NCI-H345 treated with DMSO at 0.1 percent for 48 hours (cell line): ENCODE measurements at regions not wholly inside any gene's neighbourhood (a gene's known extent, or its start where the extent isn't known, plus 50 kb on each side); places are given as distances from the start of the nearest gene placed in this dataset.

ENCODE experiments used
- DNase-seq: peaks from one replicate; lab custom pipeline; 2025; ENCODE audit not compliant: unreplicated experiment; lab: John Stamatoyannopoulos, UW

DNA sequence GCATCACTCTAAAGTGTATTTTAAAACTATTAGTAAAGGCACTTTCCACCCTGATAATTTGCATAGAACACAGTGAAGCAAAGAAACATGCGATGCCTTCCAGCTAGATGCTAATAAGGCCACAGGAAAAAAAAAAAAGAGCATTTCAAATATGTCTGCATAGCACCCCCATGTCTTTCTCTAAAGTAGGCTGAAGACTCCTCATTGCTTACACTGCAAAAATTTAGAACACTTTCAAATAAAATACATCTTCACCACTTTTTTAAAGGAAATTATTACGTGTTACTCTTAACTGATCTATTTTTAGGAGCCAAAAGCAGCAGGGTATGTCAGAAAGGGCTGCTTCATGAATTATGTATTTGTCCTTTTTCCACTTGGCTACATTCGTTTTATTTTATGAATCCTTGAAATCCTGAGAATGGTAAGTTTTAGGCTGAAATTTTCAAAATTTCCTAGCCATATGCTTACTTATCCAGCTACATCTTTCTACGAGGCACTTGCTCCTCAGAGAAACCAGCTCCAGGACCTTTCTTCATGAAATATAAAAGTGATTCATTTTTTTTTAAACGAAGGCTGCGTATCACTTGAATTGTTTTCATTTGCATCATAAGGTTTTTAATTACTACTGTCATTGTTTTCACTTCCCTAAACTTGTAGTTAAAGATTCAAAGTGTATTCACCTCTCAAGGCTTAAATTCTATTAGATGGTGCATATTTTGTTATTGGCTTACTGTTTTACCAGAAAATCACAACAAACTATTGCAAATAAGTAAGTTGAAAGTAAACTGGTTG, 513.0 kb downstream of the PTPRC start:
- no peak for DNase-seq

DNA sequence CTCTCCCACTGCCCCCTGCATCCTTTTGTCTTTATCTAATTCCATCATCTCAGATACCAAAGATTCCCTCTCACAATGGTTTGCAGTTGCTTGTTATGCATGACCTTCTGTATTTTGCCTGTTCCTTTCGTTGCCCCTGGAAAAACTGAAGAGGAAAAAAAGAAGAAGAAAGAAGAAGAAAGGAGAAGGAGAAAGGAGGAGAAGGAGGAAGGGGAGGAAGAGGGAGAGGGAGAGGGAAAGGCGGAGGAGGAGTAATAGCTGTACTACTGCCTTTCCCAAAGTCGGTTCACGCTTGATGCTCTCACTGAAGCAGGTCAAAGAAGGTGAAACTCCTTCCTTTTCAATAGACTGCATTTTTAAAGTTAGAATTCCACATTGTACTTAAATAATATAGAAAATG, 513.8 kb downstream of the PTPRC start:
- no peak for DNase-seq

DNA sequence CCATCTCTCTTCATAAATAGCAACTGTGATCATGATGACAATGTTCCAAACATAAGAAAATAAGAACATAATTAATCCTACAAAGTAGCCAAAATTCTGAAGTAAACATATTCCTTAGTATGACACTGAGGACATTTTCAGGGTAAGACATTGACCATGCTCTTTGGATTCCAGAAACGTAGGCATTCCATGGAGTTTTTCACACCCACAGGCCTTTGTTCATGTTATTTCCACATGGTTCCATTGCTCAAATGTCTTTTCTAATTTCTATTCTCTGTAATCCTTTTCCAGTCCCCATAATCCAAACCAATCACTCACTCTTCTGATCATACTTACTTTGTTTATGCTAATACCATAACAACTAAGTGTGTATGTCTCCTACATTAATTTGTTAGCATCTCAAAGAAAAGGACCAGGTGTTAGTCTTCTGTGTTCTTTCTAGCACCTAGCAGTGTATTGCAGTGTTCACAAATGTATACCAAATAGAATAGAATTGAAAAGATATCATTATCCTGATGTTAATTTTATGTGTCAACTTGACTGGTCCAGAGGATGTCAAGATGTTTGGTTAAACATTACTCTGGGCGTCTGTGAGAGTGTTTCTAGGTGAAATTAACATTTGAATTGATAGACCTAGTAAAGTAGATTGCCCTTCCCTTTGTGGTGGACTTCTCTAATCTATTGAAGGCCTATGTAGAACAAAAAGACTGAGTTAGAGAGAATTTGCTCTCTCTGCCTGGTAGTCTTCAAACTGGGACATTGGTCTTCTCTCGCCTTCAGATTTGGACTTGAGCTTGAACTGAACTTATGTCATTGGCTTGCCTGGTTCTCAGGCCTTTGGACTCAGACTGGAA, 516.6 kb downstream of the PTPRC start:
- no peak for DNase-seq

DNA sequence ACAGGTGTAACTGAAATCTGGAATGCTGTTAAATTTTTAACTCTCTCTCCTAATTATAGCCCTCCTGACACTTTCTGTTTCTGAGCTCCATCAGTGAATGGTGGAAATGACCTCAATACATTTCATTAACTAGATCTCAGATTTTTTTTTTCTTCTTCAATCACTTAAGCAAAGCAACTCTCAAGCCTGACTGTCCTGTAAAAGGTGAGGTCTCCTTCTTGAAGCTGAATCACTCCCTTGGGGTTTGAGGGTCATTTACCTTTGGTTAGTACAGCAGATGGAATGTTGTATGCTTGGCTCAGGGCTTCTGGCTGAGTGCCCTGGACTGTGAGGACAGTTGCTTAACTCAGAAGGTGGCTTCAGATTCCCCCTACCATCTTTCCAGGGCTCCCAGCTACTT, 518.7 kb downstream of the PTPRC start:
- no peak for DNase-seq

DNA sequence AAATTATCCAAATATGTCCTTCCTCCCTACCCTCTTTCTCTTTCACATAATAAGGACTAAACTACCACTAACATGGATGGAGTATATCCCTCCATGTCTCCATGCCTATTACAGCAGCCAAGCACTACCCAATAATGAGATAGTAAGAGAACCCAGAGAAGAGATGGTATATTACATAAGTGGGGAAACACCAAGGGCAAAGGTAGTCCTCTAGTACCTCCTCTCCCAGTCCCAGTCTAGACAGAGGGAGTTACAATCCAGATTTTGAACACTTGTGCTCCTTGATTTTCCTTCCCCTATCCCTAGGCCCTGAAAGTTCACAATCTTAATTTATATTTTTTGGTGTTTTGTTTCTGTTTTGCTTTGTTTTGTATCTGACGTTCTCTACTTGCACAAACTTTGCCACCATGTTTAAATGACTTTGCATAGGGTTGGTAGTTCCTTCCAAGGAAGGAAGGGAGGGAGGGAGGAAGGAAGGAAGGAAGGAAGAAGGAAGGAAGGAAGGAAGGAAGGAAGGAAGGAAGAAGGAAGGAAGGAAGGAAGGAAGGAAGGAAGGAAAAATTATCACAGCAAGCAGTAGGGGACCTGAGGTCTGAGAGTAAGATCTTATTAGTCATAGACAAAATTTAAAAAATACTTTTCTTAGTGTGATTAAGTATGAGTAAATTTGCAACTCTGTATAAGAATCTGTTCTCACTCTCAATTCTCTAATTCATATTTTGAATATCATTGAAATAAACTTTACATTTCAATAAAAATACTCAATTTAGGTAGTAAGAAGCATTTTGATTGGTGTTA, 521.9 kb downstream of the PTPRC start:
- DNase-seq: no peak

DNA sequence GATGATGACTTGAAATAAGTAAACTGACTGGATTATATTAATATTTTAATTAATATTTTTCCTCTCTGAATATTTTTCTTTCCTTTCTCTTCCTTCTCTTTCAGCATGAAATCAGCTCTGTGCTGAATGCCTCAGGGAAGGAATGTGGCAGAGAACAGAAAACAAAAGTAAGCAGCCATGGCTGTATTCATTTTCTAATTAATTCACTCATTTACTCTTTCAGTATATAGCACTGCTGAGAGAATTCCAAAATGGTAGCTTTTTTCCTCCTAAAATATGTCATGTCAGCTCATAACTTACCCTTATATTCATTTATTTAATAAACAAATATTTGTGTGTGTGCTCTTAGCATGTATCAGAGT, 522.5 kb downstream of the PTPRC start:
- DNase-seq: no peak

DNA sequence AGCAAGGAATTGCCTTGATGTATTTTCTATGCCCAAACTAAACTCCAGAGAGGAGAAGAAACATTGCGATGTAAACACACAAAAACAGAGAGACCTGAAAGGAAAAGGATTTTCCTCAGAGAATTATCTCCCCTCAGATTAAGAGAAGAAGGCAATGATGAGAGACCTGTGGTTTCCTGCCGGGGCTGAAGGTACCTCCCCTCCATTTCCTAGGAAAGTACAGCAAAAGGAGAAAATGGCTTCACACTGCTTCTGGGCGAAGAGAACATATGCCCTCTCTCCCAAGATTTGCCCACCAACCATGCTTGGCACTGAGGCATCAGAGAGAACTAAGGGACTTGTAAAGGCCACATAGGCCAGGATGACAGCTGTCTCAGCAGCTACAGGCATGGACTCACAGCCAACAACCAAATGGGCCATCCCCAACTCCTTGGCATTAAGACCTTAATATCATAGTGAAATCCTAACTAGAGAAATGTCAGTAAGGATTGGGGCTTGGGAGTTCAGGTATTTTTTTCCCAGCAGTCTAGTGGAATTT, 523.0 kb downstream of the PTPRC start:
- no peak for DNase-seq

DNA sequence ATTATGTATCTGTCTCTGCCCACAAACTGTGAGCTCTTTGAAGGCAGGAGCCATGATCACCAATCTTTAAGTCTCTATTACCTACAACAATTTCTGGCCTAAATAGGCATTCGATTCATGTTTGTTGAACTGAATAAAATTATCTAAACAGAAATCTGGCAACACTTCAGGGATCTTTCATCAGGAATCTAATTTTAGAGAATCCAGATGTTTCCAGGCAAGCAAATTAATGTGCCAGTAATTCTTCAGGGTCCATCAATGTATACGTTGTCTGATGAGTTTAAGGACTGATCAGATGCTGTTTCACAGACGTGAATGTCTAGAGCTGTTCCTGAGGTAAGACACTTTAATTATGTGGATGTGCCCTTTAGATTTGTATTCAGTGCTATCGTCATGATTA, 524.4 kb downstream of the PTPRC start:
- DNase-seq: no peak

DNA sequence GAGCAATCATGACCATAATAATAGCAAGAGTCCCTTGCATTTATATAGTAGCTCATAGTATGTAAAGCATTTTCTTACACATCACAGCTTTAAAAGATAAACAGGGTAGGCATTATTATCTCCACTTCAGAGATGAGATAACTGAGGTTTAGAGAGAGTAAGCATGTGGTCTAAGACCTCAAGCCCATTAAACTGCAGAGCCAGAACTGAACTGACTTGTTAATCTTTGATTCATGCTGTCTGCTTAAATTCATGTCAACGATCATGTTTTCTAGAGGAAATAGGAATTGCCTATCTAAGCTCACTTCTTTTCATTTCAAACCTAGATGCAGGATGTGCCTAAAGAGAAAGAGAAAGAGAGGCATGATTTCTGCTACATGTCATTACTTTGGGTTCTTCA, 524.8 kb downstream of the PTPRC start:
- no peak for DNase-seq

DNA sequence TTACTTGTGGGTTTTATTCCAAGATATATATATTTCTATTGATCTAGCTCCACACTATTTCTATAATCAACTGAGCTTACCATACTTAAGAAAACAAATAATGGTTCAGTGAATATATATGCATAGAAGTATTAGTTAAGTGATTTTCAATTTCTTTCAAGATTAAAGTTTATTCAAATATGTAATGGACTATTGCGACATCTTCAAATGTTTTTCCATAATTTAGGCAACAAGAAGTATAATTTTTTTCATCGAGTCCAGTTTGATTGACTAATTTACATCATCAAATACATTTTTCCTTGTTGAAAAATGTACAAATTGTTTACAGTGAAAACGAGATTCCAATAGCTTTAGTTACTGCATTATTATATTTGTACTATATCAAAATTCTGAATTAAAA, 528.6 kb downstream of the PTPRC start:
- DNase-seq: no peak

DNA sequence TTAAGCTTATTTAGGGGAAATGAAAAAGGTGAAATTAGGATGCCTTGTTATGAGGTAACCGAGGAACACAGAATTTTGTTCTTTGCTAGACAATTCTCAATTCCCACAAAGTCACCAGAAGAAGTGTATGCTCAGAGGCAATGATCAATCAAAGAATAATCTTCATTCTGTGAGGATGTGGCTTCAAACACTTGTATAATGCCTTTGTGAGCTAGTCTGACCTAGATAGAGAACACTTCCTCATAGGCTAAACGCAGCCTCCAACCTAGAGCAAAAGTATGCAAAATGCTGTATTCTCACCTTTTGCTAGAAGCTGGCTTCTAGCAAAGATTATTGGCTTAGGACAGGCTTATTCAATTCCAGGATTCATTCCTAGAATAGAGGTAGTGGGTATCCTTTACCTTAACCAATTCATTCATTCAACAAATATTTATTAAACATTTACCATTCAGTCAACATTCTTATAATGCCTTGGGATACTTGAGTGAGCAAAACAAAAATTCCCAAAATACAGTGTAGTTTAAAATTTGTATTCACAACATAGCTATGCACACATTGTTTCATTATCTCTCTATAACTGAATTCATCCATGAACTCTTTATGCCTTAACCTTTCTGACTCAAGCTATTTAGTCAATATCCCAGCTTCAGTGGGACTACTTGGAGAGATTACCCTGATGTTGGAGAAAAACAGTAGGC, 530.2 kb downstream of the PTPRC start:
- DNase-seq: no peak

DNA sequence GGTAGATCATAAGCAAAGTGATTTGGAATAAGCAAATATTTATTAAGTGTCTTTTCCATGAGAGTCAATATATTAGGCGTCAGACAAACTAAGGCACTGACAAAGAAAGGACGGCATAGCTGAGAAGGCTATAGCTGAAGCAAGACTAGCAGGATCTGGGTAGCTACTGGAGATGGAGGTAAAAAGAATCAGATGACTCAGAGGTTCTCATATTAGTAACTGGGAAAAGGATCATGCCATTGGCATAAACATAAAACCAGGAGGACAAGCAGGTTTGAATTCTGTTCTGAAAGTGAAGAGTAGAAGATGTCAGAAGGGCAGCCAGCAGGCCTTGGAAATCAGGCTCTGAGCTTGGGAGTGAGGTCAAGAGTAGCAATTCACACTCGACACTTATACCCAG, 531.9 kb downstream of the PTPRC start:
- no peak for DNase-seq

DNA sequence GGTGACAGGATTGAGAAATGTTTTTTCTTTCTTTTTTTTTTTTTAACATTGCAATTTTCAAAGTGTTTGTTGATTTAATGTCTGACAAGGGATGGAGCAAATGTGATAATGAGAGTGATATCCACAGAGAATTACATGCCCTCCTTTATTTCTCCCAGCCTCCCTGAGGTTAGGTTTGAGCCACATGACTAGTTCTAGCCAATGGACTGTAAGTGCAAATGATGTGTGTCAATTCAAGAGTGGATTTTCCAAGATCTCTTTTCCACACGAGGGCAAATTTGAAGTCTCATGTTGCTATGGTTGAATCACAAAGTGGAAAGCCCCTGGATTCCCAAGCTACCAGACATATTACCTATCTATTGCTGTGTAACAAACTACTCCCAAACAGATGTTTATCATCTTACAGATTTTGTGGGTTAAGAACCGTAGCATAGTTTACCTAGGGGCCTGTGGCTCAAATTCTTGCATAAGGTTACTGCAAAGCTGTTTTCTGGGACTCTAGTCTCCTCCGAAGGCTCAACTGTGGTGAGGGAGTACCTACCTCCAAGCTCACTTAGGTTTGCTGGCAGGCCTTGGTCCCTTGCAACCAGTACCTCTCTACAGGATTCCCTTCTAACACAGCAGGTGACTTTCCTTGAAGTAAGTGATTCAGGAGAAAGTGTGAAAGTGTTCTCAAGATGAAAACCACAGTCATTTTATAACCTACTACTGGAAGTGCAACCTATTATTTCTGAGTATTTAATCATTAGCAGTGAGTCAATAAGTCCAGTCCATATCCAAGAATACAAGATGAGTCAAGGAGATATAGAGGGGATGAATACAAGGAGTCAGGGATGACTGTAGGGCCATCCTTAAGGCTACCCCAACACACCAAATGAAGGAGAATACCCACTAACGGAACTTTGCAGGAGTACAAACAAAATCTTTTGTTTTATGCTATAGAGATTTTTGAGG, 533.6 kb downstream of the PTPRC start:
- DNase-seq: no peak

DNA sequence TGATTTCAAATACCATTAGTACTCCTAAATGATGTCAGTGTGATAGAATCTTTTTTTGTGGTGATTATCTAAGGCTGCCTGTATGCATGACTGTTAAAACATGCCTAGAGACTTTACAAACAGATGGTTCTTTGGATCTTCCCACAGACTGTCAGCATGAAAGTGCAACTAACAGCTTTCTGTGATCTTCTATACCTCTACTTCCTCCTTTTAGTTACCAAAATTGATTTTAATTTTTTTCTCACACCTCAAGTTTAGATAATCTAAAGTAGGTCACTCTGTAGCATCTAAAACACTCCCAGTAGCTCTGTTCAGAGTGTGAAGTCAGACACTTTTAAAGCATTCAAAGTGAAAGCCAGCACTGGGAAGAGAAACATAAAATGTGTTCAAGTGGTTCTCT, 534.5 kb downstream of the PTPRC start:
- DNase-seq: no peak

DNA sequence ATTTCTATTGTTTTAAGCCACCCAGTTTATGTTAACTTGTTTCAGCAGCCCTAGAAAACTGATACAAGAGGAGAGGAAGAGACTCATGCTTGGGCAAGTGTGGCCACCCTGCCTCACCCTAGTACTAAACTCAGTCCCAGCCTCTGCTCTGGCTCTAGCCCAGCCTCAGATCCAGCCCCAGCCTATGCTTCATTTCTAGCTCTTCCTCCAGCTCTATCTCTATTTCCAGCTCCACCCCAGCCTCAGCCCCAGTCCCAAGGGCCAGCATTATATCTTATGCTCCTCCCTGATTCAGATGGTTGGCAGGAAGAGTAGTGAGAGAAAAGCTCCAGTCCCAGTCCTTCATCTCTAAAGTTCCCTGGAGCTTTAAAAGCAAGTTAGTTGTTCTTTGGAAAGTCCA, 535.5 kb downstream of the PTPRC start:
- DNase-seq: no peak

DNA sequence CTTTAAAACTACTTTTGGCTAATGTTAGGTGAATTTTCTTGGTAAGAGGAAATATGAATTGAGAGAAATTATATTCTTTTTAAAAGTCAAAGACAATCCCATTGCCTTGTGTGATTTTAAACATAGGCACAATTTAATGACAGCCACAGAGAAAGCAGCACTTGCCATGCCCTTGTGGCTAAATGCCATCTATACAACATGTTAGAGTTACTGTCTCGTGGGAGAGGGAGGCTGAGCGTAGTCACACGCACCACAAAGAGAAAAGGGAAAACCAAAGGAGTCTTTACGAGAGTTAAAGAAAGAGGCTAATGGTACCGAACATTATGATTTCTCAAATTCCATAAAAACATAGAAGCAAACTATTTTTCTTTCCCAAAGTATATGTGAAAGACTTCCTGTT, 537.9 kb downstream of the PTPRC start:
- no peak for DNase-seq

DNA sequence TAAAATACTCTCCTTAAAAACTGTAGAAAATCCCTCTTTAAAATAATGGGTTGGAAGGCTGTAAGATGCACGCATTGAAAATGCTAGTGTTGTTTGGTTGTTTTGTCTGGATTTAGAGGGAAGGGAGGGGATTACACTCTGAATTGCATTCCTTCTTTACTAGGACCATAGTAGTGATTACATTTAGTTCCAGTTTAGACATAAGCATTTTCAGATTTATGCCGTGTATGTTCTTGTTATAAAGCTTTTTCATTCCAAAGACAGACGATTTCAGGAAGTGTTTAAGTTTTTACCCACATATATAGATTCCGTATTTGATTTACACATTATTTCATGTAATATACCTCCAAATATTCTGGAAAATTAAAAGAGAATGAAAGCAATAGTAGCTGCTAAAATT, 538.4 kb downstream of the PTPRC start:
- DNase-seq: no peak

DNA sequence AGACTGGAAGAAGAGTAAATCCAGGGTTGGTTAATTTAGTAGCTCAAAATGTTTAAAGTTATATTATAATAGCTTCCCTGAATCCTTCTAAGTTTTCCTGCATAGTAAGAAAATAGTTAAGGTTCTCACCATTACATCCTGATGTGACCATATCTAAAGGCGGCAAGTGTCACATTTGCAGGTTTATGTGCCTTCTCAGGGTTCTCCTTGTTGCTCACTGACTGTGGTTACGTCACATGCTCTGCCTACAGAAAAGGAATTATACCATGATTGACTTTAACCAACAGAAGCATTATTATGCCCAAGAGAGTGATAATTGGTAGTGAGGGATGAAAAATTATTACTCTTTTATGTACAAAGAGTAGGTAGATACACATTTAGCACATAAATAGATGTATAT, 539.8 kb downstream of the PTPRC start:
- DNase-seq: no peak

DNA sequence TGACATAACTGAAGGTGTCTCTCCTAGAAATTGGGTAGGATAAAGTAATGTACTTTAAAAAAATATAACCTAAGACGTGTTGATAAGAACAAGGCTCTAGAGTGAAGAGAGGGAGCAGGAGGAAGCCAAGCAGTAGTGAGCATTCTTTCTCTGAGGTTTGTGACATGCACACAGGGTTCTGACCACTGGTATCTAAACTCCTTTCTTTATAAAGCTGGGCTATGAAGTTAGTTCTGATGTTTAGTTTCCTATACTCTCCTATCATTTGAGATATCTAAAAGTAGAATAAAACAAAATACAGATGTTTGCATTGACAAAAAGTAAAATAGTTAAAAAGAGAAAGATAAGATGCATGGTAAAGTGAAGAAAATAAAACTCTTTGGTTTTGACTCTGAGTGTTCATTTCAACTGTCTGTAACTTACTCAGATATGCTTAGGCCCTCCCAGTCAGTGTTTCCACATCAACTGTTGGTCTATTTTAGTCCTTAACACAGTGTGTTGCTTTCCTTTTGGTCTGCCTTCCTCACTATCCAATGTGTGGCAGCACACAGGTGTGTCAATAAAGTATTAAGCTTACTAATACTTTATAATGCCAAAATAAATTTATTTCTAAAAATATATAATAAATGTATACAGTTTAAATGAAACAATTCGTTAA, 543.5 kb downstream of the PTPRC start:
- no peak for DNase-seq
